Mucosa of descending colon (tissue), 3 donors: ENCODE measurements at regions not wholly inside any gene's neighbourhood (a gene's known extent, or its start where the extent isn't known, plus 50 kb on each side); places are given as distances from the start of the nearest gene placed in this dataset.
A peak's percentile ranks its signal among the peaks of the same experiment; 100 is the strongest.

Experiments
- ATAC-seq: fragments of 200-7000 bp; cut with Tn5 transposase; one replicate; pipeline ENCODE4 v1.9.1; 2020; ENCODE audit warnings: mild to moderate bottlenecking, moderate library complexity
- DNase-seq, 3 donors: peaks; one replicate each; pipeline ENCODE4 v3.0.0-alpha.2; 2020
- H3K36me3 ChIP-seq: fragments of 200-600 bp; one replicate; pipeline ENCODE4 v1.8.0; 2021; ENCODE audit warnings: low read depth, mild to moderate bottlenecking
- H3K4me1 ChIP-seq: fragments of 200-600 bp; one replicate; pipeline ENCODE4 v1.8.0; 2021; ENCODE audit warnings: low read depth, mild to moderate bottlenecking
- H3K4me3 ChIP-seq: fragments of 200-600 bp; one replicate; pipeline ENCODE4 v1.8.0; 2021; ENCODE audit warnings: mild to moderate bottlenecking
- H3K9me3 ChIP-seq: fragments of 200-600 bp; one replicate; pipeline ENCODE4 v1.8.0; 2021; ENCODE audit warnings: mild to moderate bottlenecking
- intact Hi-C, 2 donors: fragments of 100-400 bp; cut with DNase I in 1 of 2; cut with micrococcal nuclease in 1 of 2; formaldehyde crosslinking; loops; one replicate each; pipeline versions ENCODE4 v1.11.0 to v1.11.1; 2022; cut with DNase I, micrococcal nuclease
- TF ChIP-seq, protein P1 (sequence below): fragments of 200-600 bp; IDR thresholded peaks from one replicate; pipeline ENCODE4 v1.8.0; 2022; ENCODE audit warnings: antibody characterized with exemption, mild to moderate bottlenecking
- donor health status: DM: no; HTN: no; CAD: no; lungs with moderate emphysema.
- donor health status: DM: no; HTN: no; CAD: no.
- donor health status: DM: no; HTN: yes; CAD: no.

- ATAC-seq, result no peak
- H3K36me3 ChIP-seq, result no peaks in the 10 kb centered on the region
- DNase-seq, result no peak
- intact Hi-C loops, result no loop called here
- no peaks in the 10 kb centered on the region for H3K9me3 ChIP-seq
- H3K4me1 ChIP-seq, result no peaks in the 10 kb centered on the region
- TF ChIP-seq, protein P1, sequence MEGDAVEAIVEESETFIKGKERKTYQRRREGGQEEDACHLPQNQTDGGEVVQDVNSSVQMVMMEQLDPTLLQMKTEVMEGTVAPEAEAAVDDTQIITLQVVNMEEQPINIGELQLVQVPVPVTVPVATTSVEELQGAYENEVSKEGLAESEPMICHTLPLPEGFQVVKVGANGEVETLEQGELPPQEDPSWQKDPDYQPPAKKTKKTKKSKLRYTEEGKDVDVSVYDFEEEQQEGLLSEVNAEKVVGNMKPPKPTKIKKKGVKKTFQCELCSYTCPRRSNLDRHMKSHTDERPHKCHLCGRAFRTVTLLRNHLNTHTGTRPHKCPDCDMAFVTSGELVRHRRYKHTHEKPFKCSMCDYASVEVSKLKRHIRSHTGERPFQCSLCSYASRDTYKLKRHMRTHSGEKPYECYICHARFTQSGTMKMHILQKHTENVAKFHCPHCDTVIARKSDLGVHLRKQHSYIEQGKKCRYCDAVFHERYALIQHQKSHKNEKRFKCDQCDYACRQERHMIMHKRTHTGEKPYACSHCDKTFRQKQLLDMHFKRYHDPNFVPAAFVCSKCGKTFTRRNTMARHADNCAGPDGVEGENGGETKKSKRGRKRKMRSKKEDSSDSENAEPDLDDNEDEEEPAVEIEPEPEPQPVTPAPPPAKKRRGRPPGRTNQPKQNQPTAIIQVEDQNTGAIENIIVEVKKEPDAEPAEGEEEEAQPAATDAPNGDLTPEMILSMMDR, result no peak
- H3K4me3 ChIP-seq, result no peak overlapping the region
Observed at GRCh38 chr1:199163670-199164069, 524.8 kb downstream of the PTPRC start.

GRCh38 chr1:199167460-199167859 lies 528.6 kb downstream of the PTPRC start:
- Histone ChIP-seq H3K36me3 (no peaks in the 10 kb centered on the region), H3K4me3 (no peak overlapping the region), H3K9me3 (no peaks in the 10 kb centered on the region), H3K4me1 (no peaks in the 10 kb centered on the region)
- no peak for ATAC-seq
- intact Hi-C loops, result no loop called here
- TF ChIP-seq, protein P1, result no peak
- no peak for DNase-seq

GRCh38 chr1:199168888-199169585 lies 530.2 kb downstream of the PTPRC start:
- ATAC-seq (peak; percentile 31), DNase-seq (no peak)
- TF ChIP-seq, protein P1, result no peak
- Histone ChIP-seq H3K4me1 (no peaks in the 10 kb centered on the region), H3K4me3 (no peak overlapping the region), H3K9me3 (no peaks in the 10 kb centered on the region), H3K36me3 (no peaks in the 10 kb centered on the region)
- intact Hi-C loops, result no loop called here

- DNase-seq (no peak), ATAC-seq (no peak)
- Histone ChIP-seq H3K4me3 (no peak overlapping the region), H3K4me1 (no peaks in the 10 kb centered on the region), H3K36me3 (no peaks in the 10 kb centered on the region), H3K9me3 (no peaks in the 10 kb centered on the region)
- TF ChIP-seq, protein P1, result no peak
- intact Hi-C loops, result no loop called here
Observed at GRCh38 chr1:199170711-199171110, 531.9 kb downstream of the PTPRC start.

DNA sequence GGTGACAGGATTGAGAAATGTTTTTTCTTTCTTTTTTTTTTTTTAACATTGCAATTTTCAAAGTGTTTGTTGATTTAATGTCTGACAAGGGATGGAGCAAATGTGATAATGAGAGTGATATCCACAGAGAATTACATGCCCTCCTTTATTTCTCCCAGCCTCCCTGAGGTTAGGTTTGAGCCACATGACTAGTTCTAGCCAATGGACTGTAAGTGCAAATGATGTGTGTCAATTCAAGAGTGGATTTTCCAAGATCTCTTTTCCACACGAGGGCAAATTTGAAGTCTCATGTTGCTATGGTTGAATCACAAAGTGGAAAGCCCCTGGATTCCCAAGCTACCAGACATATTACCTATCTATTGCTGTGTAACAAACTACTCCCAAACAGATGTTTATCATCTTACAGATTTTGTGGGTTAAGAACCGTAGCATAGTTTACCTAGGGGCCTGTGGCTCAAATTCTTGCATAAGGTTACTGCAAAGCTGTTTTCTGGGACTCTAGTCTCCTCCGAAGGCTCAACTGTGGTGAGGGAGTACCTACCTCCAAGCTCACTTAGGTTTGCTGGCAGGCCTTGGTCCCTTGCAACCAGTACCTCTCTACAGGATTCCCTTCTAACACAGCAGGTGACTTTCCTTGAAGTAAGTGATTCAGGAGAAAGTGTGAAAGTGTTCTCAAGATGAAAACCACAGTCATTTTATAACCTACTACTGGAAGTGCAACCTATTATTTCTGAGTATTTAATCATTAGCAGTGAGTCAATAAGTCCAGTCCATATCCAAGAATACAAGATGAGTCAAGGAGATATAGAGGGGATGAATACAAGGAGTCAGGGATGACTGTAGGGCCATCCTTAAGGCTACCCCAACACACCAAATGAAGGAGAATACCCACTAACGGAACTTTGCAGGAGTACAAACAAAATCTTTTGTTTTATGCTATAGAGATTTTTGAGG lies 533.6 kb downstream of the PTPRC start:
- Histone ChIP-seq H3K9me3 (no peaks in the 10 kb centered on the region), H3K4me1 (no peaks in the 10 kb centered on the region), H3K4me3 (no peak overlapping the region), H3K36me3 (no peaks in the 10 kb centered on the region)
- intact Hi-C loops, result no loop called here
- DNase-seq (no peak), ATAC-seq (no peak)
- TF ChIP-seq, protein P1, result no peak
